ENCODE measurements at regions not wholly inside any gene's neighbourhood (a gene's known extent, or its start where the extent isn't known, plus 50 kb on each side); places are given as distances from the start of the nearest gene placed in this dataset.

- H3K4me3 ChIP-seq (ENCODE audit: low read depth, low read length) = no peak overlapping the region
- DNase-seq (ENCODE audit: low read depth) = no peak
- no peak for TF ChIP-seq CTCF (IDR thresholded peaks at IDR 0.05; ENCODE audit: insufficient read depth, low read depth, low read length, missing control alignments)
Measured at GRCh38 chr2:238635647-238636051, 208.9 kb downstream of the ASB1 start.

GRCh38 chr2:238636269-238637073 lies 209.7 kb downstream of the ASB1 start:
- DNase-seq (ENCODE audit: low read depth) = no peak
- no peak for TF ChIP-seq CTCF (IDR thresholded peaks at IDR 0.05; ENCODE audit: insufficient read depth, low read depth, low read length, missing control alignments)
- H3K4me3 ChIP-seq (ENCODE audit: low read depth, low read length) = no peak overlapping the region

GRCh38 chr2:238638100-238638981 lies 209.5 kb upstream of the TWIST2 start:
- no peak overlapping the region for H3K4me3 ChIP-seq (ENCODE audit: low read depth, low read length)
- DNase-seq (ENCODE audit: low read depth) = no peak
- no peak for TF ChIP-seq CTCF (IDR thresholded peaks at IDR 0.05; ENCODE audit: insufficient read depth, low read depth, low read length, missing control alignments)

GRCh38 chr2:238638982-238639628 lies 208.8 kb upstream of the TWIST2 start:
- H3K4me3 ChIP-seq (ENCODE audit: low read depth, low read length) = no peak overlapping the region

GRCh38 chr2:238640486-238640885 lies 207.4 kb upstream of the TWIST2 start:
- TF ChIP-seq CTCF (IDR thresholded peaks at IDR 0.05; ENCODE audit: insufficient read depth, low read depth, low read length, missing control alignments) = no peak
- DNase-seq (ENCODE audit: low read depth) = no peak
- H3K4me3 ChIP-seq (ENCODE audit: low read depth, low read length) = no peak overlapping the region

More at GRCh38 chr2:238638982-238639628, 208.8 kb upstream of the TWIST2 start:
- DNase-seq (ENCODE audit: low read depth) = no peak
- TF ChIP-seq CTCF (IDR thresholded peaks at IDR 0.05; ENCODE audit: insufficient read depth, low read depth, low read length, missing control alignments) = no peak

GRCh38 chr2:238642973-238643372 lies 204.9 kb upstream of the TWIST2 start:
- no peak overlapping the region for H3K4me3 ChIP-seq (ENCODE audit: low read depth, low read length)
- TF ChIP-seq CTCF (IDR thresholded peaks at IDR 0.05; ENCODE audit: insufficient read depth, low read depth, low read length, missing control alignments) = no peak

More at GRCh38 chr2:238642973-238643372, 204.9 kb upstream of the TWIST2 start:
- no peak for DNase-seq (ENCODE audit: low read depth)
